Small intestine (tissue), 7 donors: ENCODE measurements at regions not wholly inside any gene's neighbourhood (a gene's known extent, or its start where the extent isn't known, plus 50 kb on each side); places are given as distances from the start of the nearest gene placed in this dataset.

Experiments
- DNase-seq, 2 donors: peaks; one replicate each; pipeline versions ENCODE4 v3.0.0 to v3.0.0-alpha.2; 2013
- FAIRE-seq: peaks from 2 replicates; lab custom pipeline; 2012; peaks lifted over from hg19 to GRCh38; lab: Jason Lieb, UNC
- H3K27ac ChIP-seq, 3 donors: one replicate each; pipeline ENCODE4 v1.5.1; 2013; ENCODE audit warnings: low read length in 2 of 3, mild to moderate bottlenecking in 2 of 3, control low read depth in 1 of 3, inconsistent platforms in 1 of 3, low read depth in 1 of 3, moderate library complexity in 1 of 3
- H3K27me3 ChIP-seq, 3 donors: one replicate each; pipeline ENCODE4 v1.6.1; 2013; ENCODE audit warnings: low read length in 3 of 3, inconsistent platforms in 1 of 3; ENCODE audit not compliant: control insufficient read depth in 3 of 3, insufficient read depth in 3 of 3
- H3K36me3 ChIP-seq, 3 donors: one replicate each; pipeline ENCODE4 v1.6.1; 2013; ENCODE audit warnings: low read length in 3 of 3, inconsistent platforms in 1 of 3, low read depth in 1 of 3, mild to moderate bottlenecking in 1 of 3, moderate library complexity in 1 of 3; ENCODE audit not compliant: control insufficient read depth in 3 of 3, insufficient read depth in 2 of 3
- H3K4me1 ChIP-seq, 3 donors: one replicate each; pipeline ENCODE4 v1.6.1; 2013; ENCODE audit warnings: low read length in 2 of 3, inconsistent platforms in 1 of 3, low read depth in 1 of 3, mild to moderate bottlenecking in 1 of 3, moderate library complexity in 1 of 3; ENCODE audit not compliant: control insufficient read depth in 3 of 3, insufficient read depth in 2 of 3
- H3K4me3 ChIP-seq, 3 donors: one replicate each; pipeline ENCODE4 v1.5.1; 2013; ENCODE audit warnings: low read length in 3 of 3, control low read depth in 1 of 3, inconsistent platforms in 1 of 3, low read depth in 1 of 3, mild to moderate bottlenecking in 1 of 3, moderate library complexity in 1 of 3
- H3K9me3 ChIP-seq, 2 donors: one replicate each; pipeline ENCODE4 v1.6.1; 2013; ENCODE audit warnings: low read depth in 1 of 2, low read length in 1 of 2; ENCODE audit not compliant: control insufficient read depth in 2 of 2, insufficient read depth in 1 of 2
- WGBS, 3 donors: extraction: QIAGEN DNeasy Blood & Tissue Kit; methylation state at CpG; one replicate each; pipeline ENCODE4 v1.1.7; 2013; 5-methylcytosine and 5-hydroxymethylcytosine counted together
- donor health status: healthy with polysubstance abuse.
- donor health status: control.
- donor health status: control.
- donor health status: Bipolar disorder and iron deficiency.
- donor health status: healthy.

GRCh38 chr5:15260356-15261268 is 239.4 kb upstream of the FBXL7 start:
- Histone ChIP-seq H3K27ac (no peak overlapping the region), H3K27me3 (no peaks in the 10 kb centered on the region), H3K9me3 (no peaks in the 10 kb centered on the region), H3K36me3 (no peaks in the 10 kb centered on the region), H3K4me1 (no peaks in the 10 kb centered on the region), H3K4me3 (no peak overlapping the region)
- WGBS, 3 donors: 62 to 66% (median 63%) methylated on average over 7 of the region's 7 CpGs
- DNase-seq: no peak
- no peak for FAIRE-seq

- no peaks in the 10 kb centered on the region for H3K36me3 ChIP-seq
- DNase-seq: no peak
- no peak for FAIRE-seq
- no peaks in the 10 kb centered on the region for H3K4me1 ChIP-seq
- no peaks in the 10 kb centered on the region for H3K27me3 ChIP-seq
- H3K4me3 ChIP-seq: no peak overlapping the region
- no peak overlapping the region for H3K27ac ChIP-seq
- H3K9me3 ChIP-seq: no peaks in the 10 kb centered on the region
- WGBS, 3 donors: 69 to 81% (median 75%) methylated on average over 4 of the region's 4 CpGs
Observed at GRCh38 chr5:15256485-15256884, 243.5 kb upstream of the FBXL7 start.

- no peaks in the 10 kb centered on the region for H3K27me3 ChIP-seq
- no peak overlapping the region for H3K27ac ChIP-seq
- WGBS, 3 donors: 21 to 49% (median 34%) methylated on average over 2 of the region's 2 CpGs
- H3K4me1 ChIP-seq: no peaks in the 10 kb centered on the region
- H3K9me3 ChIP-seq: no peaks in the 10 kb centered on the region
- no peak overlapping the region for H3K4me3 ChIP-seq
- H3K36me3 ChIP-seq: no peaks in the 10 kb centered on the region
- DNase-seq (no peak), FAIRE-seq (no peak)
Observed at GRCh38 chr5:15255576-15255975, 244.4 kb upstream of the FBXL7 start.

GRCh38 chr5:15254607-15255006 is 245.4 kb upstream of the FBXL7 start:
- Histone ChIP-seq H3K27ac (no peak overlapping the region), H3K27me3 (no peaks in the 10 kb centered on the region), H3K4me1 (no peaks in the 10 kb centered on the region), H3K9me3 (no peaks in the 10 kb centered on the region), H3K36me3 (no peaks in the 10 kb centered on the region), H3K4me3 (no peak overlapping the region)
- WGBS, 3 donors: 71 to 77% (median 75%) methylated on average over 3 of the region's 3 CpGs
- DNase-seq: no peak
- no peak for FAIRE-seq

GRCh38 chr5:15252331-15252730 is 247.6 kb upstream of the FBXL7 start:
- DNase-seq (no peak), FAIRE-seq (no peak)
- no peaks in the 10 kb centered on the region for H3K36me3 ChIP-seq
- no peak overlapping the region for H3K4me3 ChIP-seq
- no peaks in the 10 kb centered on the region for H3K27me3 ChIP-seq
- no peak overlapping the region for H3K27ac ChIP-seq
- no peaks in the 10 kb centered on the region for H3K4me1 ChIP-seq
- WGBS, 3 donors: 78 to 88% (median 81%) methylated on average over 3 of the region's 3 CpGs
- no peaks in the 10 kb centered on the region for H3K9me3 ChIP-seq

GRCh38 chr5:15249152-15249551 is 250.8 kb upstream of the FBXL7 start:
- DNase-seq (no peak), FAIRE-seq (no peak)
- 16 to 32% (median 23%) methylated on average over 3 of the region's 3 CpGs for WGBS, 3 donors
- H3K4me3 ChIP-seq: no peak overlapping the region
- no peaks in the 10 kb centered on the region for H3K27me3 ChIP-seq
- no peak overlapping the region for H3K27ac ChIP-seq
- H3K9me3 ChIP-seq: peaks cover 0 to 6% of the 10 kb centered on the region in 2 donors
- no peaks in the 10 kb centered on the region for H3K36me3 ChIP-seq
- no peaks in the 10 kb centered on the region for H3K4me1 ChIP-seq

GRCh38 chr5:15248731-15249130 is 251.2 kb upstream of the FBXL7 start:
- Histone ChIP-seq H3K4me1 (no peaks in the 10 kb centered on the region), H3K36me3 (no peaks in the 10 kb centered on the region), H3K27me3 (no peaks in the 10 kb centered on the region), H3K9me3 (peaks cover 0 to 6% of the 10 kb centered on the region in 2 donors), H3K4me3 (no peak overlapping the region), H3K27ac (no peak overlapping the region)
- no peak for FAIRE-seq
- DNase-seq: no peak

GRCh38 chr5:15245913-15246312 is 254.1 kb upstream of the FBXL7 start:
- FAIRE-seq (no peak), DNase-seq (no peak)
- Histone ChIP-seq H3K27ac (no peak overlapping the region), H3K36me3 (no peaks in the 10 kb centered on the region), H3K9me3 (peaks cover 0 to 6% of the 10 kb centered on the region in 2 donors), H3K27me3 (no peaks in the 10 kb centered on the region), H3K4me1 (no peaks in the 10 kb centered on the region), H3K4me3 (no peak overlapping the region)
- 85 to 97% (median 88%) methylated on average over 1 of the region's 1 CpG for WGBS, 3 donors
